ENCODE measurements at regions not wholly inside any gene's neighbourhood (a gene's known extent, or its start where the extent isn't known, plus 50 kb on each side); places are given as distances from the start of the nearest gene placed in this dataset.
"Not testable (repeated sequence)": the region's sequence is repeated elsewhere in the genome, so short reads cannot be mapped to it uniquely, and the experiment has no call there.

DNA sequence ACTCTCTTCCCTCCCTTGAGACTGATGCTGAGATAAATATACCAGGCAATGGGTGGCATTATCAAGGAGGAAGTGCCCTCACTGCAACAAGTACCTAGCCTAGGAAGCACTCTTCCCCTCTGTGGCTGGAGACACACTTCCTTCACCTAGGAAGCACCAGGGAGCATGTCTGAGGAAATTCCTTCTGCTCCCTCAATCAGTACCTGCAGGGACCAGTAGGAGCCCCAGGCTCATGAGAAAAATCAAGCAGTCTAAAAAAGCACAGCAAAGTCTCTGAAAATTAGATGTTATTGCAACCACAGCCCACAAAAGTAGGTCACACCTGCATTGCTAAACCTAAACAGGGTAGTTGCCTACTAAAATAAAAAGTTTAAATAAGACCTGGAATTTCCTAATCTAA is 78.2 kb upstream of the TRPM1 start:
- DNase-seq = no peak

- no peak for DNase-seq
Measured at GRCh38 chr15:31193291-31193690, 91.8 kb upstream of the TRPM1 start.

DNA sequence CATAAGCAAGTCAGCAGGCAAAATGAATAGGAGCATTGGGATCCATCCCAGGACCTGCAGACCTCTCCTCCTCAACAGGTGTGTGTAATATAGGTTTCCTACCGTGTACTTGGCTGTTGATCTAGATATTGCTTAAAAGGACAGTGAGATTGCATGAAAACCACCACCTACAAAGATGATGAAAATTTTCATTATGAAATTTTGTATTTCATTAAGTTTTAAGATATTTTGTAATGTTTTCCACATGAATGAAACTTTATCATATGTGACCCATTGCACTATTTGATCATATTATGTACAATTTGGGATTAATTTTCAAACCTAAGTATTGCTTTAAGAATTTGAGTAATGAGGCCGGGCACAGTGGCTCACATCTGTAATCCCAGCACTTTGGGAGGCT is 94.3 kb upstream of the TRPM1 start:
- DNase-seq = no peak

- no peak for DNase-seq
Measured at GRCh38 chr15:31197497-31198414, 96.2 kb upstream of the TRPM1 start.

GRCh38 chr15:31200735-31201151 is 99.2 kb upstream of the TRPM1 start:
- no peak for DNase-seq

DNA sequence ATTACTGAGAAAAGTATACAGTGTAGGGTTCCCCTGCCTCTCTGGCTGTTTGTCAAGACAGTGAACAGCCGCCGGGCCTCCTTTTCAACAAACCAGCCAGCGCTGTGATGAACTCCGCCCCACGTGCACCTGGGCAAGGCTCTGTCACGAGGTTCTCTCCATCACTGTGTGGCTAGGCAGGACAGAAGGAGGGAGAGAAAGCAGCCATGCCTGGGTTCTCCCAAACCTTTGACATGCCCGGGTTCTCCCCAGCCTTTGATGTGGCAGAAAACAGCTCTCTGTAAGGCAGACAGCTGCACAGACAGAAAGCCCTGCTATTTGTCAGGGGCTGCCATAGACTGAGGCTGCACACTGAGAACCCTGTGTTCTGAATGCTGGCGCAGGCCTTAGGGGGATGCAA is 101.4 kb upstream of the TRPM1 start:
- DNase-seq = no peak

GRCh38 chr15:31203999-31204398 is 102.5 kb upstream of the TRPM1 start:
- no peak for DNase-seq

DNA sequence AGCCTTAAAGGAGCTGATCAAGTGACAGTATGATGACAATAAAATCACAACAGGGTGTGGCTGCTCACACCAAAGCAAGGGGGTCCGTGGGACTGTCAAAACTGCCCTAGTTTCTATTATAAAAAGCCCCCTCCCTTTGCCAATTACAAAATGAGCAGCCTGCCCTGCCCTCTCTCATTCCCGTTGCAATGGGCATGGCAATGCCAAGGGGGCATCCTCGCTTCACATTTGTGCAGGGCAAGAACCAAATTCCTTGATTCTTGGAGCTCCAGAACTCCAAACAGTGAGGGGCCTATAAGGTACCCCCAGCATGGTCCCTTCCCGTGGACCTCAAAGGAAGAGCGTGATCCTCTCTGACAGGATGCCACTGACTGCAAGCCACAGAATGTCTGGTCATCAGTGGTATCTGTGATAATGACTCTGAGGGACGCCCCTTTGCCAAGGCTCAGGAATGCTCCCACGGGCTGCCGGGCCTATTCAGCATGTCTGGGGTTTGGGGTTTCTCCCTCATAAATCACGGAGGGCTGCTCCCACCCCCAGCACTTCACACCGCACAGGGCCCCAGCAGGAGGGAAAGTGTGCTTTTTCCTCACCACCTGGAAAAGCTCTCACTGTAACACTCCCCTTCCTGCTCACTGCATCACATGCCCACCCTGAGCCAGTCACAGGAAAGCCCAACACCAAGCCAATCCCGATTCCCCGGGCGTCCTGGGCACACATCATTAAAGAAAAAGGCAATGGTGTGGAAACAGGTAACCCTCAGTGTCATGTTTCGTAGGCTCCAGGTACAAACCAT is 105.1 kb upstream of the TRPM1 start:
- no peak for DNase-seq

GRCh38 chr15:31207246-31207645 is 105.7 kb upstream of the TRPM1 start:
- DNase-seq = no peak

DNA sequence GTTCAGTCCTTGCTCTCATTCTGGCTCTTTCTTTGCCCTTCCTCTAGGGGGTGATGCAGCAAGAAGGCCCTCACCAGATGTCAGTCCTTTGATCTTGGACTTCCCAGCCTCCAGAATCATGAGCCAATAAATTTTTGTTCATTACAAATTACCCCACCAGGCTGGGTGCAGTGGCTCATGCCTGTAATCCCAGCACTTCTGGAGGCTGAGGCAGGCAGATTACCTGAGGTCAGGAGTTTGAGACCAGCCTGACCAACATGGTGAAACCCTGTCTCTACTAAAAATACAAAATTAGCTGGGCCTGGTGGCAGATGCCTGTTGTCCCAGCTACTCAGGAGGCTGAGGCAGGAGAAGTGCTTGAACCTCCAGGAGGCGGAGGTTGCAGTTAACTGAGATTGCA is 106.3 kb upstream of the TRPM1 start:
- not testable (repeated sequence) for DNase-seq

- DNase-seq = no peak
Measured at GRCh38 chr15:31208817-31209216, 107.3 kb upstream of the TRPM1 start.

DNA sequence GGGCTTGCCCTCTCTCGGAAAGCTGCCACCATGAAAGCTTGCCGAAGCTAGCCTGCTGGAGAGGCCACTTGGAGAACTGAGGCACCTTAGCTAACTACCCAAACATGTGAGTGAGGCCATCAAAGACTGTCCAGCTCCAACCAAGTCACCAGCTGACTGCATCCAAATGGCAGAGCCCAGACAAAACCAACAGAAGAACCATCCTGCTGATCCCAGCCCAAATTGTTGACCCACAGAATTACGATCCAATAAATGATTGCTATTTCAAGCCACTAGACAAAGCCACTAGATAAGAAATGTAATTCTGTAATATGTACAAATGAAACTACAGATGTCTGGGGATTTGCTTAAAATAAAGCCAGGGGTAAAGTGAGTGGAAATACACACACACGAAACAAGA is 109.8 kb upstream of the TRPM1 start:
- no peak for DNase-seq

DNA sequence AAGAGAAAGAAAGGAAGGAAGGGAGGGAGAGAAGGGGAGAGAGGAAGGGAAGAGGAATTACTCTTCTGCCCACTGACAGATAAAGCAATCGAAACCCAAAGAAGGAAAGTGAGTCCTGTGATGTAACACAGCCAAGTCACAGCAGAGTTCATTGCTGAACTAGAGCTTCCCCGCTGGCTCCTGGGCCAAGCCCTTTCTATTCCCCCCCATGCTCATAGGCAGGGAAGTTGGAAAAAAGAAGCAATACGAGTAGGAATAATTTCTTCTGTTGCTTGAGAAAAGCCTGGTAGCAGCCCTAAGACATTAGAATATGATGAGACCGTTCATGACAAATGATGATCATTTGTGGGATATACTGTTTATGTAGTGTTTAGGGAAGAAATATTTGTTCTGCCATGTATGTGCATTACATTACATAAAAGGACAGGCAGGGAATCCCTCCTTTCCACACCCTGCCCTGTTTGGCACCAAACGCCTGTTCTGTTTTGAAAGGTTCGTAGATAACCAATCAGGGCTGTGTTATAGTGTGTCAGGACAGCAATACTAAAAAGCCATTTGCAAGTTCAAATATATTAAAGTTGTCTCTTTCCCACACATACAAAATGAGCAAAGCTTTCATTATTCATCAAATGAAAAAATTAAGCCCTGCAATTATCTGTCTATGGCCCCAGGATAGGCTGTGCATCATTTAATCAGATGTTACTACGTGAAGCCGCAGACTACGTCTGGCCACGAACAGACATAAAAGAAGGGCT is 111.0 kb upstream of the TRPM1 start:
- DNase-seq = no peak

DNA sequence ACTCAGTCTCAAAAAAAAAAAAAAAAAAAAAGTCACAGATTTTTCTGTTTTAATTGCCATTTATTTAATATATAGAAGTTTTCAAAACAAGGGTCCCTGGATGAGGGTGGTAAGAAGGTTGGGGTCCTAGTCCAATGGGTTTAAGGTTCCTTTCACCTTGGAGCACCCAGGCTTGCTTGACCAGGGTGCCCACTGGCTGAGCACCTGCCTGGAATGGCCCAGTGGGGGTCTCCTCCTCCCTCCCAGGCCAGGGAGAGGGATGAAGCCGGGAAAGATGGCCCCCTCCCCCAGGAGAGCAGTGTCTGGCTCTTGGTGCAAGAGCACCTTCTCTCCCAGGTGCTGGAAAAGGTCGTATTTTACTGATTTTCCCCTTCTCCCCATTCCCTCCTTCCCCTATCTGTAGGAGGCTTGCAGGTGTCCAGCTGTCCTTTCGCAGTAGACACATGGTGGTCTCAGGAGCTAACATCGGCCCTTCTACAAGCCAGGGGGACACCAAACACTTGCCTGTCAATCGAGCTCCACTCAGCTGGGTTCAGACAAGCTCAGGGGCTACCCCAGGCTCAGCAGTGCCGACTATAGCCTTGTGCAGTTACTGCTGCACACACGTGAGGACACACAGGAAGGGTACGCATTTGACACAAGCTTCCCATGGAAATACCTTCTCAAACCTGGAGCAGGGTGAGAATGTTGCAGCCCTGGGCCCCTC is 112.3 kb upstream of the KLF13 start:
- DNase-seq = no peak

DNA sequence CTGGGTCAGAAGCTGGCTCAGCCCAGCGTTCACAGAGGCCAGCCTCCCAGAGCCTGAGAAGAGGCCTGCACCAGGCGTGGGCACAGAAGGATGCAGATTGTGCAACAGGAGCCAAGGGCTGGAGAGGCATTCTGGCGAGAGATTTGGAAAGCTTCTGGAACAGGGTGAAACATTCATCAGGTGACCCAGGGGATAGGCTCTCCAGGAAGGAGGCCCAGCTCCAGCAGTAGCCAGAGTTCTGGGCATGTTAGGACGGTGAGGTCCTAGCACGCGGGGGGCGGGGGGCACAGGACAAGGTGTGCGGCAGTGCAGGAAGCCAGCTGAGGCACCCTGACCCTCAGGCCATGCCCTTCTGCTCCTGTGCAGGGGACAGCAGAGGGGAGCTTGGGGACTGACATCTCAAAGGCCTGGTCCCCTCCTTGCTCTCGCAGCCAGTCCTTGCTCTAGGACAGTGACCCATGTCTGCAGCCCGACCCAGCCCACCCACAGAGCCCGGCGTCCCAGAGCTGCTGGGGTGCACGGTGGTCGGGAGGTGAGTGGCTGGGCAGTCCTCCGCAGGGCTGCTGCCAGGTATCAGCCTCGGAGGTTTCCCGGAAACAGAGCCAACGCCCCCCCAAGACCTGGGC is 111.7 kb upstream of the KLF13 start:
- no peak for DNase-seq

GRCh38 chr15:31215490-31216214 is 111.0 kb upstream of the KLF13 start:
- DNase-seq = peak; percentile 42

DNA sequence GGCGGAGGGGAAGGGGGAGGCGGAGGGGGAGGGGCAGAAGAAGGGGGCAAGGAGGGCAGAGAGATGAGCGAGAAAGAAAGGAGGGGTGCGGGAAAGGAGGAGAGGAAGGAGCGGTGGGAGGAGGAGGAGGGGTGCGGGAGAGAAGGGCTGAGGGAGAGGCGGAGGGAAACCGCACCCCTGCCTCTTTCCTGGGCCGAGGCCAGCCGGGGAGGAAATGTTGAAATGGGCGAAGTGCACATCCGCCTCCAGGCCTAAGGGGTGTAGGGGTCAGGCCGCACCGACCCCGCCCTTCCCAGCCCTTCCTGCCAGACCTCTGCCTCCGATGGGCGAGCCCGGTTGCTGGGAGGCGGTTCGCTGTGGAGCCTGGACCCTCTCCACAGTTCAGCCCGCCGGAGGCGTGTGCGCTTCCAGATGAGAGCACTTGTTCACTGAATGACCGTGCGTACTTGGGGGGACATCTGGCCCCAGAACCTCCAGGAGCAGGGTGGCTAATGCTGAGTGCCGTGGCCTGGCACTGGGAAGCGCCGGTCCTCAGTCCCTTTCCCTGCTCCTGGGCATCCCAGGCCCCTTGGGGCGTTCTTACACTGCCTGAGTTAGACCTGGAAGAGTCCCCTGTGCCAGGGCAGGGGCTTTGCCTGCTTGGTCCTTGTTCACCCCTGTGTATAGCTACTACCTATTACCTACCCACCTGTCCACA is 110.3 kb upstream of the KLF13 start:
- DNase-seq = no peak

GRCh38 chr15:31217067-31217466 is 109.6 kb upstream of the KLF13 start:
- no peak for DNase-seq

- DNase-seq = no peak
Measured at GRCh38 chr15:31217566-31218270, 108.9 kb upstream of the KLF13 start.

DNA sequence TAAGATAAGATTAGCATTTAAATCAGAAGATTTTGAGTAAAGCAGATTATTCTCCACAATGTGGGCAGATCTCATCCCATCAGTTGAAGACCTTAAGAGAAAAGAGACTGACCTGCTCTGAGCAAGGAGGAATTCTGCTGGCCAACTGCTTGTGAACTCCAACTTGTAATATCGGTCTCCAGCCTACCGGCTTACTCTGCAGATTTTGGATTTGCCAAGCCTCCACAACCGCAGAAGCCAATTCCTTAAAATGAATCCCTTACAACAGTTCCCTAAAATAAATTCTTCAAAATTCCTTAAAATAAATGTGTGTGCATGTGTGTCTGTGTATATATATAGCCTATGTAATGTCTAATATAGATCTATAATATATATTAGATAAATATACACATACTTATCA is 107.4 kb upstream of the KLF13 start:
- DNase-seq = no peak

Measured in T1000 (cell line).